ENCODE measurements at regions not wholly inside any gene's neighbourhood (a gene's known extent, or its start where the extent isn't known, plus 50 kb on each side); places are given as distances from the start of the nearest gene placed in this dataset.

GRCh38 chr4:11106759-11107158 is 321.9 kb downstream of the HS3ST1 start:
- 87% methylated on average over 2 of the region's 2 CpGs for WGBS
- H3K27me3 ChIP-seq (ENCODE audit: control insufficient read depth in 2 of 2, insufficient read depth in 1 of 2, low read length in 1 of 2), result no peaks in the 10 kb centered on the region
- DNase-seq (ENCODE audit: low read depth in 6 of 9, low spot score in 9 of 9), result no peak
- H3K27ac ChIP-seq (ENCODE audit: low read depth in 1 of 2, low read length in 1 of 2), result no peak overlapping the region
- no peak overlapping the region for H3K4me3 ChIP-seq (ENCODE audit: low read length in 2 of 2)
- peaks cover 0 to 8% of the 10 kb centered on the region in 2 donors for H3K4me1 ChIP-seq (ENCODE audit: control insufficient read depth in 2 of 2, insufficient read depth in 2 of 2, low read length in 2 of 2)
- H3K9me3 ChIP-seq (ENCODE audit: control insufficient read depth in 2 of 2, insufficient read depth in 1 of 2, low read length in 1 of 2), result peaks cover 0 to 7% of the 10 kb centered on the region in 2 donors
- no peaks in the 10 kb centered on the region for H3K36me3 ChIP-seq (ENCODE audit: control insufficient read depth in 2 of 2, insufficient read depth in 2 of 2, low read length in 1 of 2)

DNA sequence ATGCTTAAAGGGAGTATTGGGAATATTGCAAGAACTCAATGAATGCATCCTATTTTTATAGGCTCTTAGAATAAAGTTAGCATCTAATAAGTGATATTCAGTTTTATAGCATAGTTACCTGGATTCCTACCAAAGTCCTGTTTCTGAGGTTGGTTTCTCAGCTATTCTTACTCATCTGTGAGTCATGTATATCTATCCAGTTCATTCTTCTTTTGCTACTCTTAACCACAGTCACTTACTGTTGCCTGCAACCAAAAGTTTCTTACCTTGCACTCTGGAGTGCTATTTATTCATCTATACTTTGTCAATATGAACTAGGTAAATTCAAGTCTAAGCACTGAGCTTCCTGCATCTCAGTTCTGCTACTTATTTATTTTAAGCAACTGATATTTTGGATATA is 322.5 kb downstream of the HS3ST1 start:
- no peak for DNase-seq (ENCODE audit: low read depth in 6 of 9, low spot score in 9 of 9)
- Histone ChIP-seq H3K27ac (ENCODE audit: low read depth in 1 of 2, low read length in 1 of 2) (no peak overlapping the region), H3K4me1 (ENCODE audit: control insufficient read depth in 2 of 2, insufficient read depth in 2 of 2, low read length in 2 of 2) (peaks cover 0 to 11% of the 10 kb centered on the region in 2 donors), H3K4me3 (ENCODE audit: low read length in 2 of 2) (no peak overlapping the region), H3K27me3 (ENCODE audit: control insufficient read depth in 2 of 2, insufficient read depth in 1 of 2, low read length in 1 of 2) (no peaks in the 10 kb centered on the region), H3K9me3 (ENCODE audit: control insufficient read depth in 2 of 2, insufficient read depth in 1 of 2, low read length in 1 of 2) (peaks cover 0 to 7% of the 10 kb centered on the region in 2 donors), H3K36me3 (ENCODE audit: control insufficient read depth in 2 of 2, insufficient read depth in 2 of 2, low read length in 1 of 2) (no peaks in the 10 kb centered on the region)

GRCh38 chr4:11105715-11106114 is 323.0 kb downstream of the HS3ST1 start:
- WGBS, result 80% methylated on average over 3 of the region's 3 CpGs
- H3K4me3 ChIP-seq (ENCODE audit: low read length in 2 of 2), result no peak overlapping the region
- H3K36me3 ChIP-seq (ENCODE audit: control insufficient read depth in 2 of 2, insufficient read depth in 2 of 2, low read length in 1 of 2), result no peaks in the 10 kb centered on the region
- peaks cover 0 to 11% of the 10 kb centered on the region in 2 donors for H3K4me1 ChIP-seq (ENCODE audit: control insufficient read depth in 2 of 2, insufficient read depth in 2 of 2, low read length in 2 of 2)
- peaks cover 0 to 7% of the 10 kb centered on the region in 2 donors for H3K9me3 ChIP-seq (ENCODE audit: control insufficient read depth in 2 of 2, insufficient read depth in 1 of 2, low read length in 1 of 2)
- H3K27ac ChIP-seq (ENCODE audit: low read depth in 1 of 2, low read length in 1 of 2), result no peak overlapping the region
- DNase-seq (ENCODE audit: low read depth in 6 of 9, low spot score in 9 of 9), result no peak
- no peaks in the 10 kb centered on the region for H3K27me3 ChIP-seq (ENCODE audit: control insufficient read depth in 2 of 2, insufficient read depth in 1 of 2, low read length in 1 of 2)

- Histone ChIP-seq H3K27me3 (ENCODE audit: control insufficient read depth in 2 of 2, insufficient read depth in 1 of 2, low read length in 1 of 2) (no peaks in the 10 kb centered on the region), H3K4me3 (ENCODE audit: low read length in 2 of 2) (no peak overlapping the region), H3K9me3 (ENCODE audit: control insufficient read depth in 2 of 2, insufficient read depth in 1 of 2, low read length in 1 of 2) (no peaks in the 10 kb centered on the region), H3K4me1 (ENCODE audit: control insufficient read depth in 2 of 2, insufficient read depth in 2 of 2, low read length in 2 of 2) (peaks cover 8 to 23% of the 10 kb centered on the region in 2 donors), H3K36me3 (ENCODE audit: control insufficient read depth in 2 of 2, insufficient read depth in 2 of 2, low read length in 1 of 2) (no peaks in the 10 kb centered on the region), H3K27ac (ENCODE audit: low read depth in 1 of 2, low read length in 1 of 2) (peak overlapping the region in 1 of 2 donors; percentile 68)
- WGBS, result 26% methylated on average over 3 of the region's 3 CpGs
- peak in 4 of 9 donors; percentile 44 to 68 (median 50) for DNase-seq (ENCODE audit: low read depth in 6 of 9, low spot score in 9 of 9)
These were observed 330.2 kb downstream of the HS3ST1 start for GRCh38 chr4:11098461-11098860.

DNA sequence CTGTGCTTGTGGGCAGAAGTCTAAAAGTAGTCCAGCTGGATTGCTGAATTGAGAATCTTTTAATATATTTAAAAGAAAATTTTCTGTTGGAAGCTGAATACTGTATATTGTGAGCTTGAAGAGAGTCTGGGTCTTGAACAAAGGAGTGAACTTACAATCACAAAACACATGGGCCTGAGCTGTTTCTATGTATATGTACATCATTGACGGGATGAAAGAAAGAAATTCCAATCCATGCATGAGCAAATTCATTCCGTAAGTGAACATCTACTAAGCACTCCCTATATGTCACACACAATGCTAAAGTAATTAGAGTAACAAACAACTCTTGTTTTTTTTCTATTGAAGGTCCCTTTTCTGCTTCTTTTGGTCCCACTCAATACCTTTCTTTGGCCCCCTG is 331.0 kb downstream of the HS3ST1 start:
- H3K4me1 ChIP-seq (ENCODE audit: control insufficient read depth in 2 of 2, insufficient read depth in 2 of 2, low read length in 2 of 2), result peaks cover 8 to 26% of the 10 kb centered on the region in 2 donors
- H3K36me3 ChIP-seq (ENCODE audit: control insufficient read depth in 2 of 2, insufficient read depth in 2 of 2, low read length in 1 of 2), result no peaks in the 10 kb centered on the region
- no peaks in the 10 kb centered on the region for H3K9me3 ChIP-seq (ENCODE audit: control insufficient read depth in 2 of 2, insufficient read depth in 1 of 2, low read length in 1 of 2)
- H3K4me3 ChIP-seq (ENCODE audit: low read length in 2 of 2), result no peak overlapping the region
- DNase-seq (ENCODE audit: low read depth in 6 of 9, low spot score in 9 of 9), result no peak
- no peaks in the 10 kb centered on the region for H3K27me3 ChIP-seq (ENCODE audit: control insufficient read depth in 2 of 2, insufficient read depth in 1 of 2, low read length in 1 of 2)
- WGBS, result 94% methylated on average over 2 of the region's 2 CpGs
- no peak overlapping the region for H3K27ac ChIP-seq (ENCODE audit: low read depth in 1 of 2, low read length in 1 of 2)

DNA sequence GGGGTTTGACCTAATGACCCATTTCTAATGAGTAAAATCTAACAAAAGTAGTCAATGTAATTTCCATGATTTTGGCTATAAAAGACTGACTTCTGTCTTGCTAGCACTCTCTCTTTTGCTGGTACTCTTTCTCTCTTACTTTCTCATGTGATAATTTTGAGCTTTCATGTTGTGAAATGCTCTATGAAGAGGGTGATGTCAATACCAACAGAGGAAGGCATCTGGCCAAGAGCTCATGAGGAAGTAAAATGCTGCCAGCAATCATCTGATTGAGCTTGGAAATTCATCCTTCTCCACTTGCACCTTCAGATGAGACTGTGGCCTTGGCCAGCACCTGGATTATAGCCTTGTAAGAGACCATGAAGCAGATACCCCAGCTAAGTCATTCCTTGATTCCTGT is 347.7 kb downstream of the HS3ST1 start:
- no peaks in the 10 kb centered on the region for H3K27me3 ChIP-seq (ENCODE audit: control insufficient read depth in 2 of 2, insufficient read depth in 1 of 2, low read length in 1 of 2)
- no peaks in the 10 kb centered on the region for H3K9me3 ChIP-seq (ENCODE audit: control insufficient read depth in 2 of 2, insufficient read depth in 1 of 2, low read length in 1 of 2)
- H3K4me3 ChIP-seq (ENCODE audit: low read length in 2 of 2), result no peak overlapping the region
- H3K36me3 ChIP-seq (ENCODE audit: control insufficient read depth in 2 of 2, insufficient read depth in 2 of 2, low read length in 1 of 2), result no peaks in the 10 kb centered on the region
- no peak overlapping the region for H3K27ac ChIP-seq (ENCODE audit: low read depth in 1 of 2, low read length in 1 of 2)
- H3K4me1 ChIP-seq (ENCODE audit: control insufficient read depth in 2 of 2, insufficient read depth in 2 of 2, low read length in 2 of 2), result no peaks in the 10 kb centered on the region
- DNase-seq (ENCODE audit: low read depth in 6 of 9, low spot score in 9 of 9), result no peak

GRCh38 chr4:11079171-11079570 is 349.5 kb downstream of the HS3ST1 start:
- Histone ChIP-seq H3K36me3 (ENCODE audit: control insufficient read depth in 2 of 2, insufficient read depth in 2 of 2, low read length in 1 of 2) (no peaks in the 10 kb centered on the region), H3K9me3 (ENCODE audit: control insufficient read depth in 2 of 2, insufficient read depth in 1 of 2, low read length in 1 of 2) (no peaks in the 10 kb centered on the region), H3K27ac (ENCODE audit: low read depth in 1 of 2, low read length in 1 of 2) (no peak overlapping the region), H3K4me3 (ENCODE audit: low read length in 2 of 2) (no peak overlapping the region), H3K27me3 (ENCODE audit: control insufficient read depth in 2 of 2, insufficient read depth in 1 of 2, low read length in 1 of 2) (no peaks in the 10 kb centered on the region), H3K4me1 (ENCODE audit: control insufficient read depth in 2 of 2, insufficient read depth in 2 of 2, low read length in 2 of 2) (no peaks in the 10 kb centered on the region)
- 93% methylated on average over 1 of the region's 1 CpG for WGBS
- DNase-seq (ENCODE audit: low read depth in 6 of 9, low spot score in 9 of 9), result no peak

DNA sequence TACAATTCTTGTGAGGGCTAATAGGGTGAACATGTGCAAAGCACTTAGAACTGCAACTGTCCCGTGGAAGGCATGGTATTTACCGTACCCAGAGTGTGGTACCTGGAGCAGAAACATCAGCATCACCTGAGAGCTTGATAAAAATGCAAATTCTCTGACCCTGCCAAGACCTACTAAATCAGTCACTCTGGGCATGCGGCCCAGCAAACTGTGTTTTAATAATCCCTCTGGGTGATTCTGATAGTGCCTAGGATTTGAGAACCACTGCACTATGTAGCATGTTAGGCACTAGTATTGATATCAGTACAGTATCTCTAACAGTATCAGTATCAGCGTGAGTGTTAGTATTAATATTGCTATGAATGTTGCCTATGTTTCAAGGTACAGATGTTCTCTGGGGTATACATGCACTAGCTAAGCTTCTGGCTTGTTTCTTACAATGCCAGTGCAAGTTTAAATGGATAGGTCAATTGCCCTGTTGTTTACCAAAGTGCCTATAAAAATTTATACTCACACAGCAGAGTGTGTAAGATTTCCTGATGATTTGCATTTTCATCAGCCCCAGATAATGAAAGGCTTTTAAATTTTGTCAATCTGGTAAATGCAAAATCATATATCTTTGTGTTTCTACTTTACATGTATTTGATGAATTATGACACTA is 354.0 kb downstream of the HS3ST1 start:
- no peak overlapping the region for H3K27ac ChIP-seq (ENCODE audit: low read depth in 1 of 2, low read length in 1 of 2)
- no peak for DNase-seq (ENCODE audit: low read depth in 6 of 9, low spot score in 9 of 9)
- H3K27me3 ChIP-seq (ENCODE audit: control insufficient read depth in 2 of 2, insufficient read depth in 1 of 2, low read length in 1 of 2), result no peaks in the 10 kb centered on the region
- H3K4me1 ChIP-seq (ENCODE audit: control insufficient read depth in 2 of 2, insufficient read depth in 2 of 2, low read length in 2 of 2), result no peaks in the 10 kb centered on the region
- H3K36me3 ChIP-seq (ENCODE audit: control insufficient read depth in 2 of 2, insufficient read depth in 2 of 2, low read length in 1 of 2), result no peaks in the 10 kb centered on the region
- WGBS, result 74% methylated on average over 4 of the region's 4 CpGs
- no peaks in the 10 kb centered on the region for H3K9me3 ChIP-seq (ENCODE audit: control insufficient read depth in 2 of 2, insufficient read depth in 1 of 2, low read length in 1 of 2)
- no peak overlapping the region for H3K4me3 ChIP-seq (ENCODE audit: low read length in 2 of 2)

DNA sequence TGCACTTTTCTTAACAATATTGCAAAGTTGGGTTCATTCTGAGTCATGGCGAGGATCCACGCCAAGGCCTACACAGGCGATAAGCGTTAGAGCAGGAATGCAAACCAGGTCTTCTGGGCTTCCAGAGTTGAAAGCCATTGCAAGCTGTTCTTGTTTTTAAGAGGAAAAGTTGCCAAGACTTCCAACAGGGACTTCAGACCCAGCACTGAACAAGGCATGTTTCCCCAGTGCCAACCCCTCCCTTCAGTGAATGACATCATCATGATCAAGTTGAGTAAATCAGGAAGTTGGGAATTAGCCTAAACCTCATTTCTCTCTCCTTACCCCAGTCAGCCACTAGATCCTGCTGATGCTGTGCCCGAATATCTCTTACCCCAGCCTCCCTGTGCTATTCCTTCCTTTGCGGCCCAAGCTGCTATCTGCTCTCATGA is 355.1 kb downstream of the HS3ST1 start:
- H3K36me3 ChIP-seq (ENCODE audit: control insufficient read depth in 2 of 2, insufficient read depth in 2 of 2, low read length in 1 of 2), result no peaks in the 10 kb centered on the region
- H3K27ac ChIP-seq (ENCODE audit: low read depth in 1 of 2, low read length in 1 of 2), result no peak overlapping the region
- no peak for DNase-seq (ENCODE audit: low read depth in 6 of 9, low spot score in 9 of 9)
- H3K4me1 ChIP-seq (ENCODE audit: control insufficient read depth in 2 of 2, insufficient read depth in 2 of 2, low read length in 2 of 2), result peaks cover 0 to 5% of the 10 kb centered on the region in 2 donors
- 97% methylated on average over 6 of the region's 6 CpGs for WGBS
- no peak overlapping the region for H3K4me3 ChIP-seq (ENCODE audit: low read length in 2 of 2)
- H3K27me3 ChIP-seq (ENCODE audit: control insufficient read depth in 2 of 2, insufficient read depth in 1 of 2, low read length in 1 of 2), result no peaks in the 10 kb centered on the region
- no peaks in the 10 kb centered on the region for H3K9me3 ChIP-seq (ENCODE audit: control insufficient read depth in 2 of 2, insufficient read depth in 1 of 2, low read length in 1 of 2)

All from thymus (tissue), 11 donors.